CD4-positive, alpha-beta T cell treated with Interleukin-15 for 4 hours (primary cell): ENCODE measurements at regions not wholly inside any gene's neighbourhood (a gene's known extent, or its start where the extent isn't known, plus 50 kb on each side); places are given as distances from the start of the nearest gene placed in this dataset.
"Not testable (repeated sequence)": the region's sequence is repeated elsewhere in the genome, so short reads cannot be mapped to it uniquely, and the experiment has no call there.

Experiments
- DNase-seq: peaks from one replicate; pipeline ENCODE4 v3.0.0-alpha.2; 2020; ENCODE audit warnings: low spot score

DNA sequence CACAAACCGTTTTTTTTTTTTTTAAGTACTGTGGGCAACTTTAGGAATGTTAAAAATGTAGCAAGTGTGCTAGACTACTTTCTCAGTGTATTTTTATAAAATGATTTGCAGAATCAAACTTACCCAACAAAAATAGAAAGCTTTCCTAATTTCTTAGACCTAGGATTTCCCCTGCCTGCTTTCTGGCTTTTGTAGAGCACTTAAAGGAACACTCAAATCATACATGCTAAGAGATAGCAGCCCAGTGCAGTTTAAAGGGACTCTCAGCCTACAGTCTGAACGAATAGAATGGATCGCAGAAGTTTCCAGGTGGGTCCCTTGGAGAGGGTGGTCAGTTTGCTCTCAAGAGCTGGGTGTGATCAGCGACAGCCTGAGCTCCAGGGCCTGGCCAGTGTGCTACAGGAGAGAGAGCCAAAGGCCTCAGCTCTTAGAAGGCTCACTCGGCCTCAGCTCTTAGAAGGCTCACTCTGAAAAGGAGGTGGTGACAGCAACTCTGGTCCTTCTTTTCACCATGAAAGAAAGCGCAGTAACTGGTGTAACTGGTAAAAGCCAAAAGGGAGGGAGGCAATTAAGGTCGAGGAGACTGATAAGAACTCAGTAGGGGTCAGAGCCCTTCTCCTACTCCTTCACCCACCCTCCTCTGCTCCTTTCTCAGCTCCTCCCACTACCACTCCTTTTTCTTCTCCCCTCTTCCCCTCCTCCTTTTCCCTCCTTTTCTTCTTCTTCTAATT, 142.4 kb downstream of the ZFP64 start:
- DNase-seq, result no peak

DNA sequence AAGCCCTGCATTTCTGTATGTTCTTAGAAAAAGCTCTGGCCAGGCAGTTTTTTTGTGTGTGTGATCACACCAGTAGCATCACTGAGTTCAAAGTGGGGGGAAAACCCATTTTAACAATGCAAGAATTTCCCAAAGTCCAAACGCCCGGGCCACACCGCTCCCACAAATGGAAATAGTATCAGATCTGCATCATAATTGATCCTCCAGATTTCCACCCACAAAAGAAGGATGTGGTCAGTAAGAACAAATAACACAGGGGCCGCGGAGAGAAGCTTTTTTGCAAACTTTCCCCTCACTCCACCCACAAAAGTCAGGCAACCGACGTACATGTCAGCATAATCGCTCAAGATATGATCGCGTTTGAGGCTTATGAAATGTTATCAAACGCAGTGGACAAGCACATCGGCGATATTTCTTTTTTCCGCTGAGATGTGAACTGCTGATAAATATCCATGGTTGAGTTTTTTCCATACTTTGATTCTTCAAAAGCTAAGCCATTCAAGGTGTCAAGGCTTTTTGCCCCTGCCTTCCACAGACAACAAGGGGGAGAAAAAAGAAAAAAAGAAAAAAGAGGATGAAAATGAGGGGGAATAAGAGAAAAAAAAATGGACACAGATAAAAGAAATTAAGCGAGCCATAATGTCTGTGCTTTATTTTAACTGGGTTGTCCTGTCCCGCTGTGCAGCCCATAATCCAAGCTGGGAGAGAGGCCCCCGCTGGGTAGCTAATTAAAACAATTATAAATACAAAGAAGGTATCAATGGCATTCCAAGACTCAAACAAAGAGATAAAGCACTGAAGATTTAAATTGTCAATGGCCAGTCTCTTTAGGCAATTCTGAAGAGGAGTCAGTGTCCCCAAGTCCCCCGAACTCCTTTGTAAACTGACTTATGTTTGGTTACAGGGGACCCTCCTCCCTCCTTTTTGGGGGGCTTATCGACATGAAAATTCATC, 143.5 kb downstream of the ZFP64 start:
- DNase-seq, result peak; percentile 16

DNA sequence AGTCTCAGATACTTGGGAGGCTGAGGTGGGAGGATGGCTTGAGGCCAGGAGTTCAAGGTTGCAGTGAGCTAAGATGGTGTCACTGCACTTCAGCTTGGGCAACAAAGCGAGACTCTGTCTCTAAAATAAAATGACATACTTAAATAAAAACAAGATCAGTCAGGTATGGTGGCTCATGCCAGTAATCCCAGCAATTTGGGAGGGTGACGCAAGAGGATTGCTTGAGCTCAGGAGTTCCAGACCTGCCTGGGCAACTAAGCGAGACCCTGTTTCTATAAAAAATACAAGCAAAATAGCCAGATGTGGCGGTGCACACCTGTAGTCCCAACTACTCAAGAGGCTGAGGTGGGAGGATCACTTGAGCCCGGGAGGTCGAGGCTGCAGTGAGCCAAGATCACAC, 149.6 kb downstream of the ZFP64 start:
- DNase-seq, result no peak

DNA sequence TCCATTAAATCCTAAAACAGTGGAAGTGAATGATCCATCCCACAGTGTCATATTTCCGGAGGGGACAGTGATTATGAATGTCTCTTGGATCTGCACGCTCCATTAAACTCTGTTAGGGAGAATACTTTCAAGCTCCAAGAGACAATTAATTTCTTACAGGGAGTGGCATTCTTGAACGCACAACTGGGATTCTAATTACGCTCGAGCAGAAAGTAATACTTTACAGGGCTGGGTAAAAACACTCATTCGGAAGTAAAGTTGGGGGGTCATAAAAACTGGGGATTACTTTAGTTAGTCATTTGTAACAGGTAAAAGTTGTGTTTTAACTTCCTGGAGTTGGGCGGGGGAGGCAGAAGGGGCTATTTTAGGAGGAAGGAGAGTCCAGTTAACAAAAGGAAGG, 151.8 kb downstream of the ZFP64 start:
- DNase-seq, result no peak

DNA sequence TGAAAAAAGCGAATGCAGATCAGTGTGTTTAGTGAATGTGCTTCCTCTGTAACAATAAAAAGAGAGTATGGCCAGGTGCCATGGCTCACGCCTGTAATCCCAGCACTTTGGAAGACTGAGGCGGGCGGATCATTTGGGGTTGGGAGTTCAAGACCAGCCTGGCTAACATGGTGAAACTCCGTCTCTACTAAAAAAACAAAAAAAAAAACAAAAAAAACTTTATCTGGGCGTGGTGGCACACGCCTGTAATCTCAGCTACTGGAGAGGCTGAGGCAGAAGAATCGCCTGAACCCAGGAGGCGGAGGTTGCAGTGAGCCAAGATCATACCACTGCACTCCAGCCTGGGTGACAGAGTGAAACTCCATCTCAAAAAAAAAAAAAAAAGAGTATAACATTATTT, 152.9 kb downstream of the ZFP64 start:
- not testable (repeated sequence) for DNase-seq

DNA sequence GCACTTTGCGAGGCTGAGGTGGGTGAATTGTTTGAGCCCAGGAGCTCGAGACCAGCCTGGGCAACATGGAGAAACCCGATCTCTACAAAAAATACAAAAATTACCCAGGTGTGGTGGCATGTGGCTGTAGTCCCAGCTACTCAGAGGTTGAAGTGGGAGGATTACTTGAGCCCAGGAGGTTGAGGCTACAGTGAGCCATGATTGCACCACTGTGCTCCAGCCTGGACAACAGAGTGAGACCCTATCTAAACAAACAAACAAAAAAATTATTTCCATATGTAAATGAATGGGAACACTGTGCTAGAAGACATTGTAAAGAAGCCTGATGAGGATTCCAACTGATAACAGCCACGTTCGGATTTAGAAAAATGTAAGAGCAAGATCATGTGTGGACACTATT, 154.2 kb downstream of the ZFP64 start:
- no peak for DNase-seq

DNA sequence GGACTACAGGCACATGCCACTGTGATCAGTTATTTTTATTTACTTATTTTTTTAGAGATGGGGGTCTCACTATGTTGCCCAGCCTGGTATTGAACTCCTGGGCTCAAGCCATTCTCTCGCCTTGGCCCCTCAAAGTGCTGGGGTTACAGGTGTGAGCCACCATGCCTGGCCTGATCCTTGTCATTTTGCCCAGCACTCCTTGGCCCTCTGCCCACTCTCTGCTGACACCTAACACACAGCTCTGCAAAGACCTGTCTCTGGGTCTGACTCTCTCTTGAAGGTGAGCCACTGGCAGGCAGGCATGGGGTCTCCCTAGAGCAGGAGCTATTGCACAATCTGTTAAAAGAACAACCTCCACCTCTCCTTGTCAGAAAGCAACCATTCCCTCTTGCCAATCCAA, 155.6 kb downstream of the ZFP64 start:
- DNase-seq, result no peak

DNA sequence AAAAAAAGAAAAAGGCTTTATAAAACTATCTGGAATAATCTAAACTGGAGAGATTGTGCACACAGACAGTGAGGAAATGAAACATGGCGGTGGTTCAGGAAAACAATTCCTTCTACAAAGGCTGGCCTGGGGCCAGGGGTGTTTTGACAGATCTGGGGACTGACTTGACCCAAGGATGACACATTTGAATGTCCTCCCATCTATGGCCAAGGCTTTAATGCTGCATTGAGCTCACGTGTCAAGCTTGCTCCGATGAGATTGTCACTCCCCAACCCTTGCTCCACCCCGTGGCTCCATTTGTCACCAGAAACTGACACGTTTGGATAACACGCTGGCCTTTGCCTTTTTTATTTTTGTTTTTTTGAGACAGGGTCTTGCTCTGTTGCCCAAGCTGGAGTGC, 156.1 kb downstream of the ZFP64 start:
- no peak for DNase-seq

DNA sequence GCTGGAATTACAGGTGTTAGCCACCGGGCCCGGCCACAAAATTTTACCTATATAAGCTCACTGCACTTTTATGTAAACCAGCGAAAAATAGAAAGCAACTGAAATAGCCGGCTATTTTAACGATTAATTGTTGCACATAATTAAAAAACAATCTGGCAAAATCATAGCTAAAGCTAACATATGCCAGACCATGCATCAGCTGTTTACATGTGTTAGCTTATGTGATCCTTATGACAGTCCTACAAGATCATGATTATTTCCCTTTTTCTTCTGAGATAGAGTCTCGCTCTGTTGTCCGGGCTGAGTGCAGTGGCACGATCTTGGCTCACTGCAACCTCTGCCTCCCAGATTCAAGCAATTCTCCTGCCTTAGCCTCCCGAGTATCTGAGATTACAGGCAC, 157.0 kb downstream of the ZFP64 start:
- no peak for DNase-seq

DNA sequence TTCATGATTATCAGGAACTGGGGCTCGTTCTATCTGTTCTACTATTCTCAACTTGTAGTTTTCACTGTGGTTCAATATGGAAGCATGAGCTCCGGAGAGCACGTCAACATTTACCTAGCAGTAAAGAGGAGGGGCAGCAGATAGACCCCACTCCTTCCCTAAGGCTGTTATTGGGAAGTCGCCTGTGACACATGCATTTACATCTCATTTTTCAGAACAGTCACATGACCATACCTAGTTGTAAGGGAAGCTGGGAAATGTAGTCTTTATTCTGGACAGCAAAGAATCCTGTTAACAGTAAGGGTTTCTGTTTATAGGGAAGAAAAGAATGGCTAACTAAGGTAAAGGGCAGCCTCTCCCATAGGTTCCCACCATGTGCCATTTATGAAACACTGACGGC, 158.3 kb downstream of the ZFP64 start:
- DNase-seq, result no peak

DNA sequence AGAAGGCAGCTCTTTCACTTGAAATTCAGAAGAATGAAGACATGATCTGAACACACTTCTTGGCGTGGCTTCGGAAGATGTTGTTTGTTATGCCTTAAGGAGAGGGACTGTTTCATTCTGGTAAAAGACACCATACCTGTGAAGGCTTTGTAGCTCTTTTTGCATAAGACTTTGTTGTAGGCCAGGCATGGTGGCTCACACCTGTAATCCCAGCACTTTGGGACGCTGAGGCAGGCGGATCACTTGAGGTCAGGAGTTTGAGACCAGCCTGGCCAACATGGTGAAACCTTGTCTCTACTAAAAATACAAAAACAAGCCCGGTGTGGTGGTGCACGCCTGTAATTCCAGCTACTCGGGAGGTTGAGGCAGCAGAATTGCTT, 159.3 kb downstream of the ZFP64 start:
- not testable (repeated sequence) for DNase-seq

DNA sequence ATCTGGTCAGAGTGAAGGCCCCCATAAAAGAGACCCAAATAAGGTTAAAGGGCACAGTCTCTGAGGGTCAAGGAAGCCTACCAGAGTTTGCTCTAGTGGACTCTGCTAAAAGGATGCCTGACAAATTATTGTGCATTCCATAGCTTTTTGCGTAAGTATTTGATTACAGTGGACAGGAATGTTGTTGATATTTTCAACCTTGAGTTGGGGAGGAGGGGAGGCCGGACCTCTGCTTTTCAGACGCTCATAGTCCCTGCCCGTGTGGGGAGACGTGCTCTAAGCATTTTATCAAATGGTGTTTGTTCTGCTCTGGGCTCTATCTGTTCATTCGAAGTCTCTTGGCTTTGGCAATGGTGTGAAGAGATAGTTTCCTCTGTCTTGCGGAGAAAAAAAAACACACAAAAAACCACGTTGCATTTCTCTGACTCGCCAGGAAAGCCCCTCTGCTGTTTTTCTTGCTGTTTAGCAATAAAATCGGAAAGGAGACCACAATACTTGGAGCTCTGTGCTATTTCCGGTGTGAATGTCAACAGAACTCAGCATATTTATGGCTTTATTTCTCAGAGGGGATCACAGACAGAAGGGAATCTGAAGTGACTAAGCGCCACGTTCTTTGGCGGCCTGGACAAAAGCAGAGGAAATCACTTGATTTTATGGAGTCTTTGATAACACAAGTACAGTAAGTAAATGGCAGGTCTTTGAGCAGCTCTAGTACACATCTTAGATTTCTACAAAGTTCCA, 159.8 kb downstream of the ZFP64 start:
- peak; percentile 36 for DNase-seq

DNA sequence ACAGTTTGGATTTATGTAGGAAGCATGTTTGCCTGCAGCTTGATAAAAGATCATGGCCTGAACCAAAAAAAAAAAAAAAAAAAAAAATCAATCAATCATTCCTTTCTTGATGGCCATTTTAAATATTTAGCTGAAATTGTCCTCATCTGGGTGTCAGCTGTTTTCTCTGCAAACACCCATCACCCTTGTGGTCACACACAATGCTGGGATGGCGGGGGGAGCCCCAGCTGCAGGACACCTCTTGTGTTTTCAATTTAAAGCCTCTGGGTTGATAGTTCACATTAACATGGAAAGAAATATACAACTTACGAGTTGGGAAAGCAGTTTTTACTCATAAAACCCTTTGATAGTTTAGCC, 160.4 kb downstream of the ZFP64 start:
- no peak for DNase-seq

DNA sequence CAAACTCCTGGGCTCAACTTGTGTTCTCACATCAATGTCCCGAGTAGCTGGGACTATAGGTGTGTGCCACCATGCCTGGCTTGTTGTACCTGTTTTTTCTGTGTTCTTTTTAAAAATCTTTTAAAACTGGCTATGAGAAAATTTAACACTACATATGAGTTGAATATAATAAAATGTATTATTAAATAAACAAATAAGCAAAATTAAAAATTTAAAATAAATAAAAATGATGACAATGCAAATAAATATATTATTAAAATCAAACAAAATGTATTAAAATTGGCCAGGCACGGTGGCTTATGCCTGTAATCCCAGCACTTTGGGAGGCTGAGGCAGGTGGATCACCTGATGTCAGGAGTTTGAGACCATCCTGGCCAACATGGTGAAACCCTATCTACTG, 162.4 kb downstream of the ZFP64 start:
- DNase-seq, result not testable (repeated sequence)

DNA sequence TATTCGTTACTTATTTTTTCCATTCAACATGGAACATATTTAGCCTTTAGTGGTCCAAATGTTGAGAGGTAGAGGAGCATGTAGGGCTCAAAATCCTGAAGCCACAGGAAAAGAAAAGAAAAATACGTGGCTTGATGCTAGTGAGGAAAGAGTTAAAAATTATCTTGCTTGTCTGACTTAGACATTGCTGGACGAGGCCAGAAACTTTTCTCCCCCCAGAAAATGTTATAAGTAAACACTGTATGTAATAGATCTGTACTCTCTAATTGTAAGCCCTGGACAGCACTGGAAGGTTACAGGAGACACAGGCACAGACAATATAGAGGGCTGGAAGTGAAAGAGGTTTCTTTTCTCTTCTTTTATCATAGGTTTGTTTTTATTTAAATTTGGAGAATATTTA, 165.6 kb downstream of the ZFP64 start:
- no peak for DNase-seq

DNA sequence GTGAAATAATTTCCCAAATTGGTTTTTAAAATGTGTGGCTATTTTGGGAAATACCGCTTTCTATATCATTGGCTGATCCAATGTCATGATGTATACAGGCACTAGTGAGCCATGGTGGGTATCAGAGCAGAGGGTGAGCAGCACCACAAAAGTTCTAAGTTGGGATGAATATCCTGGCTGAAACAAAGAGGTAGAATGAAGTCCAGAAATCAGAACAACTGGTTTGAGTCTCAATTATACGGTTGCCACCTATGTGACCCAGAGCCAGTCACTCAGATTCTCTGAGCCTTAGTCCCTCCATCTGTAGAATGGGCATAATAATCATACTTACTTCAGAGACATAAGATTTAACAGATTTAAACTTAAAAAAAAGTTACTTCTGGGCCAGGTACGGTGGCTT, 172.3 kb downstream of the ZFP64 start:
- no peak for DNase-seq

DNA sequence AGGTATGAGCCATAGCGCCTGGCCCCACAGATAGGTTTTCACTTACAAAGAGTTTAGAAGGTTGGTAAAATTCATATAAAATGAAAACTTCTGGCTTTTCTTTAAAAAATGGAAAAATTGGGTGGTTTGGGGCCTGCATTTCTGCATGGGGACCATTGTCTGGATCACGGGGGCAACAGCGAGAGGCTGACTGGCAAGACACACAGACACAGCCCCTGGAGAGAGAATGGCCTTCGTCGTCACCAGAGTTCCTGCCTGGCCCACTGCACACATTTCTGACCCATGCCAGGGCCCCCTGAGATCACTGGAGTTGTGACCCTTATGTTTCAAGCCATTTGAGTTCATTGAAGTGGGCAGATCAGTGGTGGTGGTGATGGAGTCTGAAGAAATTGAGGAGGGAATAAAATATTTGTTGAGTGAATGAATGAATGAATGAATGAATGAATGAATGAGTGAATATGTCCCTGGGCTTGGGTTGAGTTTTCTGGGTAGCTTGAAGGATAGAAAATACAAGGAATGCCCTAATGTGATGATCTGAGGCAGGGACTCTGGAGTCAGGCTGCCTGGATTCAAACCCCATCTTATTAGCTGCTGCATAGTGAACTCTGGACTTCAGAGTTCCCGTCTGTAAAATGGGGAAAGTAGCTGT, 173.8 kb downstream of the ZFP64 start:
- no peak for DNase-seq

DNA sequence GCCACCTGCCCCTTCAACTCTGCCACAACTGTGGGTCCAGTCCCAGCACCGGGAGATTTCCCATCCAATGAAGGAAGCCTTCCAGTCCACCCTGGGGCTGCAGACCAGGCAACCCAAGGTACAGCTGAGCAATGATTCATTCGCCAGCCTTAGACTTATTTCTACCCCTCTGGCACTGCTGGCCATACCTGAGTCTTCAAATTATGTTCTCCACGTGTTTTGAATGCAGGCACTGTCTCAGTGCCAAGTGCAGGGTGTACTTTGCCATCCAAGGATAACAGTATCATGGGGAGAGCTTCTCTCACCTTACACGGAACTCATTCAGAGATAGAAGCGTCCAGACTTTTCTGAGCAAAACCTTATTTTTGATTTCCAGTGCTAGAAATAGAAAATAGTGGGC, 175.6 kb downstream of the ZFP64 start:
- DNase-seq, result no peak

DNA sequence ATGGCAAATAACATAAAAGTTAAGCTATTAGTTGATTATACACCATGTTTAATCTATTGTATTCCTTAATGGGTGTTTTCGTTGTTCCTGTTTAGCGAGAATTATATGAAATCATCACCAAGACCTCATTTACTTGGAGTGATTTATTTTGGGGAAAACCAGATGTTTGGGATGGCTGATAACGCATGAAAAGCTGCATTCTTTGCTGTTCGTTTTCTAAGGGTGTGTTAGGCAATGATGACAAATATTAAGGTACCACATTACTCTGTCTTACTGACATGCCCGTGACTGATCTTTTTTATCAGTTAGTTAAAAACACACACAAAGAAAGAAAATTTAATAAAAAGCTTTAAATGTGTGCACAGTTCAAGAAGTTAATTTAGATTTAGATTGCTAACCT, 176.4 kb downstream of the ZFP64 start:
- DNase-seq, result no peak

DNA sequence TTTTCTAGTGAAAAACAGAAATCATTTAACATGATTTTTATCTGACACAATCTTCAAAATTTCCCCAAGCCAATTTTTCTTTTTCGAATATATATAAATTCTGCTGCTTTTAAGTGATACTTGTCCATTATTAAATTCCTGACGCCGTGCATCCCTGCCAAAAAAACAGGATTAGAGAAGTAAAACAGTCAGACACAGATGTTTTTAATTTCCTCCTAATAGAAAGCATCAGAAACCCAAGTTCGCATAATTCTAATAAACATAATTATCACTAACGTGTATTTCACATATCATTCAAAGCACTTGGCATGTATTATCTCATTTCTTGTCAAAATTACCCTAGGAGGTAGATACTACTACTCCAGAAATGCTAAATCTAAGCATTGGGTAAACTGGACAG, 179.5 kb downstream of the ZFP64 start:
- no peak for DNase-seq

DNA sequence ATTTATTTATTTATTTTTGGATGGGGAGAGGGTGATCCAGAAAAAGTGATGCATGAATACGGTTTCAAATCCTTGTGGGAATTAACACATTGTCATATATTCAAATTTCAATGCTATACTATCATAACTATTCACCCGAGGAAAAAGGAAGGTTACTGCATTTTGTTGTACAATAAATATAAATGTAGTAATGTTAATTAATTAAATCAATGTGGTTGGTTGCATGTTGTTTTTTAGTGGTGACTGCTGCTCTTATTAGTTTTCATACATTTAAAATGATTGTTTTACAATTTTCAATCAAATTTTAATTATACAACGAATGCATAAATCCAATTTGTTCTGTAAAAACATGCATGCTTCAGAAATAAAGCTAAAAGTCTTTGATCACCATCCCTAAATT, 180.5 kb downstream of the ZFP64 start:
- DNase-seq, result no peak

DNA sequence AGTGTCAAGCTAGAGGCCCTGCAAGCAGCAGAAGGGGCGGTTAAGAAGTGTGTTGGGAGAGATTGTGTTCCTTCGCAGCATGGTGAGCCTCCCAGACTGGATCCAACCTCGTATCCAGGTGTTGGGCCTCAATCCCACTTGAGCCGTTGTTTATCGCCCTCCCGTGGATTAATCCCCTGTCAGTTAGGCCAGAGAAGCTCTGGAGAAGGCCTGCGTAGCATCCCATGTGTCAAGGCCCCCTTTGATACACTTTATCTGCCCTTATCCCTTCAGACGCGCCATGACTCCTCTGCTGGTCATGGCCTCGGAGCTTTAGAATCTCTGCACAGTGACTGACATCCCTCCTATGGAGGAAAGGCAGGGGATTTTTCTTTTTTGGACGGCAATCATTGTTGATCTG, 181.0 kb downstream of the ZFP64 start:
- DNase-seq, result no peak
